Endothelial cell of umbilical vein (primary cell): ENCODE measurements at regions not wholly inside any gene's neighbourhood (a gene's known extent, or its start where the extent isn't known, plus 50 kb on each side); places are given as distances from the start of the nearest gene placed in this dataset.

Source experiments
- CTCF ChIP-seq, 2 donors: IDR thresholded peaks; 1 replicate in 1 of 2; 2 replicates in 1 of 2; pipeline ENCODE4 v1.5.1; 2011; ENCODE audit warnings: low read length in 2 of 2, mild to moderate bottlenecking in 2 of 2, moderate library complexity in 2 of 2, control low read depth in 1 of 2, inconsistent platforms in 1 of 2, low read depth in 1 of 2; ENCODE audit not compliant: insufficient read depth in 1 of 2; ENCODE audit errors: extremely low read depth in 1 of 2
- EZH2 ChIP-seq: IDR thresholded peaks from 2 replicates; pipeline ENCODE4 v1.6.1; 2012; ENCODE audit warnings: borderline replicate concordance, low read depth, mild to moderate bottlenecking, moderate library complexity, low read length, inconsistent platforms; ENCODE audit not compliant: severe bottlenecking
- JUN ChIP-seq: IDR thresholded peaks from 2 replicates; pipeline ENCODE4 v1.6.1; 2011; ENCODE audit warnings: borderline replicate concordance, low read depth; ENCODE audit not compliant: insufficient read length, insufficient read depth
- MAX ChIP-seq: IDR thresholded peaks from 2 replicates; pipeline ENCODE4 v1.6.1; 2011; ENCODE audit not compliant: insufficient read depth, insufficient read length
- MYC ChIP-seq: IDR thresholded peaks from one replicate; pipeline ENCODE4 v1.6.1; 2011; ENCODE audit warnings: mild to moderate bottlenecking, low read depth, low read length
- POLR2A ChIP-seq: IDR thresholded peaks from 2 replicates; pipeline ENCODE4 v1.6.1; 2012; ENCODE audit warnings: low read depth, mild to moderate bottlenecking, control low read depth, low read length
- POLR2AphosphoS5 ChIP-seq: IDR thresholded peaks from 2 replicates; pipeline ENCODE4 v1.6.1; 2012; ENCODE audit warnings: low read depth, mild to moderate bottlenecking, control low read depth, low read length, moderate library complexity; ENCODE audit not compliant: insufficient read depth

- TF ChIP-seq POLR2AphosphoS5: no peak
- TF ChIP-seq EZH2: no peak
- TF ChIP-seq MAX: no peak
- no peak for TF ChIP-seq CTCF (IDR thresholded peaks at IDR 0.05; ENCODE audit: extremely low read depth in 1 of 2, insufficient read depth in 1 of 2, low read depth in 1 of 2, low read length in 2 of 2)
- no peak for TF ChIP-seq POLR2A
- TF ChIP-seq MYC: no peak
- no peak for TF ChIP-seq JUN
Measured at GRCh38 chr13:111639196-111639705, 318.8 kb downstream of the TEX29 start.
